ENCODE measurements at regions not wholly inside any gene's neighbourhood (a gene's known extent, or its start where the extent isn't known, plus 50 kb on each side); places are given as distances from the start of the nearest gene placed in this dataset.

DNA sequence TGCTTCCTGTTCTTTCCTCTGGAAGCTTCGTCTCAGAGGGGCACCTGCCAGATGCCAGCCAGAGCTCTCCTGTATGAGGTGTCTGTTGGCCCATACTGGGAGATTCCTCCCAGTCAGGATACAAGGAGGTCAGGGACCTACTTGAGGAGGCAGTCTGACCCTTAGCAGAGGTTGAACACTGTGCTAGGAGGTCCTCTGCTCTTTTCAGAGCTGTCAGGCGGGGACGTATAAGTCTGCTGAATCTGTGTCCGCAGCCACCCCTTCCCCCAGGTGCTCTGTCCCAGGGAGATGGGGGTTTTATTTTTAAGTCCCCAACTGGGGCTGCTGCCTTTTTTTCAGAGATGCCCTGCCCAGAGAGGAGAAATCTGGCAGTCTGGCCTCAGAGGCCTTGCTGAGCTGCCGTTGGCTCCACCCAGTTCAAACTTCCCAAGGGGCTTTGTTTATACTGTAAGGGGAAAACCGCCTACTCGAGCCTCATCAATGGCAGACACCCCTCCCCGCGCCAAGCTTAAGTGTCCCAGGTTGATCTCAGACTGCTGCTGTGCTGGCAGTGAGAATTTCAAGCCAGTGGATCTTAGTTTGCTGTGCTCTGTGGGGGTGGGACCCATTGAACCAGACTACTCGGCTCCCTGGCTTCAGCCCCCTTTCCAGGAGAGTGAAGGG is 326.7 kb downstream of the BCKDHB start:
- Histone ChIP-seq H3K4me3 (ENCODE audit: low read depth in 1 of 3, low read length in 3 of 3) (no peak overlapping the region), H3K27ac (ENCODE audit: low read depth in 1 of 2, low read length in 2 of 2) (no peak overlapping the region), H3K27me3 (ENCODE audit: control insufficient read depth in 4 of 4, insufficient read depth in 4 of 4, low read length in 3 of 4) (no peaks in the 10 kb centered on the region), H3K36me3 (ENCODE audit: control insufficient read depth in 4 of 4, insufficient read depth in 3 of 4, low read depth in 1 of 4, low read length in 3 of 4) (no peaks in the 10 kb centered on the region), H3K9ac (ENCODE audit: low read depth in 1 of 2, low read length in 2 of 2) (no peak overlapping the region), H3K4me1 (ENCODE audit: control insufficient read depth in 4 of 4, insufficient read depth in 4 of 4, low read length in 3 of 4) (no peaks in the 10 kb centered on the region), H3K9me3 (ENCODE audit: control insufficient read depth in 4 of 4, low read length in 3 of 4) (no peaks in the 10 kb centered on the region)
- no peak for DNase-seq (ENCODE audit: low spot score)
- no peak for TF ChIP-seq YY1 (IDR thresholded peaks at IDR 0.05)
- TF ChIP-seq FOXA1 (IDR thresholded peaks at IDR 0.05) = no peak
- TF ChIP-seq, protein P1, sequence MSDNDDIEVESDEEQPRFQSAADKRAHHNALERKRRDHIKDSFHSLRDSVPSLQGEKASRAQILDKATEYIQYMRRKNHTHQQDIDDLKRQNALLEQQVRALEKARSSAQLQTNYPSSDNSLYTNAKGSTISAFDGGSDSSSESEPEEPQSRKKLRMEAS (IDR thresholded peaks at IDR 0.05) = no peak
- TF ChIP-seq RXRA (IDR thresholded peaks at IDR 0.05) = no peak
- TF ChIP-seq EGR1 (IDR thresholded peaks at IDR 0.05; ENCODE audit: low read depth in 2 of 2) = no peak
- TF ChIP-seq, protein P2, sequence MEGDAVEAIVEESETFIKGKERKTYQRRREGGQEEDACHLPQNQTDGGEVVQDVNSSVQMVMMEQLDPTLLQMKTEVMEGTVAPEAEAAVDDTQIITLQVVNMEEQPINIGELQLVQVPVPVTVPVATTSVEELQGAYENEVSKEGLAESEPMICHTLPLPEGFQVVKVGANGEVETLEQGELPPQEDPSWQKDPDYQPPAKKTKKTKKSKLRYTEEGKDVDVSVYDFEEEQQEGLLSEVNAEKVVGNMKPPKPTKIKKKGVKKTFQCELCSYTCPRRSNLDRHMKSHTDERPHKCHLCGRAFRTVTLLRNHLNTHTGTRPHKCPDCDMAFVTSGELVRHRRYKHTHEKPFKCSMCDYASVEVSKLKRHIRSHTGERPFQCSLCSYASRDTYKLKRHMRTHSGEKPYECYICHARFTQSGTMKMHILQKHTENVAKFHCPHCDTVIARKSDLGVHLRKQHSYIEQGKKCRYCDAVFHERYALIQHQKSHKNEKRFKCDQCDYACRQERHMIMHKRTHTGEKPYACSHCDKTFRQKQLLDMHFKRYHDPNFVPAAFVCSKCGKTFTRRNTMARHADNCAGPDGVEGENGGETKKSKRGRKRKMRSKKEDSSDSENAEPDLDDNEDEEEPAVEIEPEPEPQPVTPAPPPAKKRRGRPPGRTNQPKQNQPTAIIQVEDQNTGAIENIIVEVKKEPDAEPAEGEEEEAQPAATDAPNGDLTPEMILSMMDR (IDR thresholded peaks at IDR 0.05; ENCODE audit: low read depth, low read length, missing input control) = no peak
- TF ChIP-seq FOXA2 (IDR thresholded peaks at IDR 0.05) = no peak
- TF ChIP-seq, protein P3, sequence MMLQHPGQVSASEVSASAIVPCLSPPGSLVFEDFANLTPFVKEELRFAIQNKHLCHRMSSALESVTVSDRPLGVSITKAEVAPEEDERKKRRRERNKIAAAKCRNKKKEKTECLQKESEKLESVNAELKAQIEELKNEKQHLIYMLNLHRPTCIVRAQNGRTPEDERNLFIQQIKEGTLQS (IDR thresholded peaks at IDR 0.05) = no peak
- TF ChIP-seq, protein P4, sequence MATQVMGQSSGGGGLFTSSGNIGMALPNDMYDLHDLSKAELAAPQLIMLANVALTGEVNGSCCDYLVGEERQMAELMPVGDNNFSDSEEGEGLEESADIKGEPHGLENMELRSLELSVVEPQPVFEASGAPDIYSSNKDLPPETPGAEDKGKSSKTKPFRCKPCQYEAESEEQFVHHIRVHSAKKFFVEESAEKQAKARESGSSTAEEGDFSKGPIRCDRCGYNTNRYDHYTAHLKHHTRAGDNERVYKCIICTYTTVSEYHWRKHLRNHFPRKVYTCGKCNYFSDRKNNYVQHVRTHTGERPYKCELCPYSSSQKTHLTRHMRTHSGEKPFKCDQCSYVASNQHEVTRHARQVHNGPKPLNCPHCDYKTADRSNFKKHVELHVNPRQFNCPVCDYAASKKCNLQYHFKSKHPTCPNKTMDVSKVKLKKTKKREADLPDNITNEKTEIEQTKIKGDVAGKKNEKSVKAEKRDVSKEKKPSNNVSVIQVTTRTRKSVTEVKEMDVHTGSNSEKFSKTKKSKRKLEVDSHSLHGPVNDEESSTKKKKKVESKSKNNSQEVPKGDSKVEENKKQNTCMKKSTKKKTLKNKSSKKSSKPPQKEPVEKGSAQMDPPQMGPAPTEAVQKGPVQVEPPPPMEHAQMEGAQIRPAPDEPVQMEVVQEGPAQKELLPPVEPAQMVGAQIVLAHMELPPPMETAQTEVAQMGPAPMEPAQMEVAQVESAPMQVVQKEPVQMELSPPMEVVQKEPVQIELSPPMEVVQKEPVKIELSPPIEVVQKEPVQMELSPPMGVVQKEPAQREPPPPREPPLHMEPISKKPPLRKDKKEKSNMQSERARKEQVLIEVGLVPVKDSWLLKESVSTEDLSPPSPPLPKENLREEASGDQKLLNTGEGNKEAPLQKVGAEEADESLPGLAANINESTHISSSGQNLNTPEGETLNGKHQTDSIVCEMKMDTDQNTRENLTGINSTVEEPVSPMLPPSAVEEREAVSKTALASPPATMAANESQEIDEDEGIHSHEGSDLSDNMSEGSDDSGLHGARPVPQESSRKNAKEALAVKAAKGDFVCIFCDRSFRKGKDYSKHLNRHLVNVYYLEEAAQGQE (IDR thresholded peaks at IDR 0.05) = no peak
- TF ChIP-seq NR2F2 (IDR thresholded peaks at IDR 0.05) = no peak
- TF ChIP-seq GABPA (IDR thresholded peaks at IDR 0.05 in 1 of 2, conservative IDR thresholded peaks at IDR 0.05 in 1 of 2) = no peak
- TF ChIP-seq SP1 (IDR thresholded peaks at IDR 0.05) = no peak
- TF ChIP-seq HNF4G (IDR thresholded peaks at IDR 0.05) = no peak
- no peak for TF ChIP-seq JUND (IDR thresholded peaks at IDR 0.05)
- no peak for TF ChIP-seq RAD21 (IDR thresholded peaks at IDR 0.05)
- TF ChIP-seq, protein P5, sequence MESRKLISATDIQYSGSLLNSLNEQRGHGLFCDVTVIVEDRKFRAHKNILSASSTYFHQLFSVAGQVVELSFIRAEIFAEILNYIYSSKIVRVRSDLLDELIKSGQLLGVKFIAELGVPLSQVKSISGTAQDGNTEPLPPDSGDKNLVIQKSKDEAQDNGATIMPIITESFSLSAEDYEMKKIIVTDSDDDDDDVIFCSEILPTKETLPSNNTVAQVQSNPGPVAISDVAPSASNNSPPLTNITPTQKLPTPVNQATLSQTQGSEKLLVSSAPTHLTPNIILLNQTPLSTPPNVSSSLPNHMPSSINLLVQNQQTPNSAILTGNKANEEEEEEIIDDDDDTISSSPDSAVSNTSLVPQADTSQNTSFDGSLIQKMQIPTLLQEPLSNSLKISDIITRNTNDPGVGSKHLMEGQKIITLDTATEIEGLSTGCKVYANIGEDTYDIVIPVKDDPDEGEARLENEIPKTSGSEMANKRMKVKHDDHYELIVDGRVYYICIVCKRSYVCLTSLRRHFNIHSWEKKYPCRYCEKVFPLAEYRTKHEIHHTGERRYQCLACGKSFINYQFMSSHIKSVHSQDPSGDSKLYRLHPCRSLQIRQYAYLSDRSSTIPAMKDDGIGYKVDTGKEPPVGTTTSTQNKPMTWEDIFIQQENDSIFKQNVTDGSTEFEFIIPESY (IDR thresholded peaks at IDR 0.05) = no peak
- no peak for TF ChIP-seq HNF4A (conservative IDR thresholded peaks at IDR 0.05)
- no peak for TF ChIP-seq TAF1 (conservative IDR thresholded peaks at IDR 0.05)
- WGBS = 87% methylated on average over 10 of the region's 10 CpGs
